NOMO-1 treated with dmso at 0.1 percent for 144 hours (cell line): ENCODE measurements at regions not wholly inside any gene's neighbourhood (a gene's known extent, or its start where the extent isn't known, plus 50 kb on each side); places are given as distances from the start of the nearest gene placed in this dataset.
"Not testable (repeated sequence)": the region's sequence is repeated elsewhere in the genome, so short reads cannot be mapped to it uniquely, and the experiment has no call there.

Experiments
- DNase-seq: peaks from one replicate; lab custom pipeline; 2025; ENCODE audit not compliant: unreplicated experiment; lab: John Stamatoyannopoulos, UW

DNA sequence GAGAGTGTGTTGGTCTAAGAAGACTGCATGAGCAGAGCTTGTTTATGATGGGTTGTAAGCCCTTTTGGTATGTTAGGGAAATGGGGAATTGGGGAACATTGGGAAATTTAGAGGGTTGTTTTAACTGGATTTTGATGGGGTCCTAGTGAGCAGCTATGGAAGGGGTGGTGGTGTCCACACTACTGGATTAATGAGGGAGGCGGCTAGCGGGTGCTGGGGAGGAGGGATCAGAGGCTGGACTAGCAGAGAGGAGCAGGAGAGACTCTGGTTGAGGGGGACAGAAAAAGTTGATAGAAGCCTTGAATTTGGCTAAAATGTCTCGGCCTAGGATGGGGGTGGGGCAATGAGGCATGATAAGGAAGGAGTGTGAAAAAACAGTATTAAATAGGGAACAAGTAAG is 1369.1 kb downstream of the UQCRFS1 start:
- DNase-seq, result no peak

DNA sequence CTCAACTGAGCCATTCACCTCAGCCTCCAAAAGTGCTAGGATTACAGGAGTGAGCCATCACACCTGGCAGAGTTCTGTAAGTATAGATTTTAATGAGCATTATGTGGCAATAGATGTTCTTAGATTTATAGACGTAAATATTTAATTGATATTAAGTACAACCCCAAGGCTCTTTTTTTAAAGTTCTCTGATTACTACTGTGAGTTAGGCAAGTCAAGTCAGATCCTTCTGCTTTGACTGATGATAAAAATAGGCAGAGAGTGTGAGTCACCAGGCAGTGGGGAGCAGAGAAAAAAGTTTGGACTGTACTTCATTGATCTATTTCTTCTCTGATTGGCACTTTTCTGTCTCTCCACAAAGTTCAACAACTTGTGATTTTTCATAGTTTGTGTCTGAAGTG is 1379.9 kb downstream of the UQCRFS1 start:
- DNase-seq, result peak; percentile 4

DNA sequence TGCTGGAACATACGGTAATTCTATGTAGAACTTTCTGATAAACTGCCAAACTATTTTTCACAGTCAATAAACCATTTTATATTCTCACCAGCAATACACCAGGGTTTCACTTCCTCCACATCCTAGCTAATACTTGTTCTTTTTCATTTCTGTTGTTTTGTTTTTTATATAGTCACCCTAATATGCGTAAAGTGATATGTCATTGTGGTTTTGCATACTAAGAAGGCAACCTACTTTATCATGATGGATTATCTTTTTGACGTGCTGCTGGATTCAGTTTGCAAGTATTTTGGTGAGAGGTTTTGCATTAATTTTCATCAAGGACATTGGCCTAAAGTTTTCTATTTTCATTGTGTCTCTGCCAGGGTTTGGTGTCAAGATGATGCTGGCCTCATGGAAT is 1384.1 kb downstream of the UQCRFS1 start:
- DNase-seq, result peak; percentile 1

DNA sequence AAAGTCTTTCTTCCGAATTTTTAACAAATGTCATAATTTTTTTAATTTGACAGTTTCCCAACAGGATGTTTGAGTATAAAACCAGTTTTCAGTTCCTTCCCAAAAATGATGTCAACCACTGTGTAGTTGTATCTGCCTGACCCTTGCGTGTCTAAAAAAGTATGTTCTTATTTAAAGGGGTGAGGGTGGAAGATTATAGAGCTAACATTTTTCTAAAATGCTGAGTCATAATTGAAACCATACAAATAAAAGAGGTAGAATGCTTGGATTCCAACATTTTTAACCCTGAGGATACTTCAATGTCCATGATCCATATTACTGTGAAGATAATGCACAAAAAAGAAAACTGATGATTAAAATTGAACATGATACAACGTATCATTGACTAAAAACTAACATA is 1388.8 kb downstream of the UQCRFS1 start:
- no peak for DNase-seq

DNA sequence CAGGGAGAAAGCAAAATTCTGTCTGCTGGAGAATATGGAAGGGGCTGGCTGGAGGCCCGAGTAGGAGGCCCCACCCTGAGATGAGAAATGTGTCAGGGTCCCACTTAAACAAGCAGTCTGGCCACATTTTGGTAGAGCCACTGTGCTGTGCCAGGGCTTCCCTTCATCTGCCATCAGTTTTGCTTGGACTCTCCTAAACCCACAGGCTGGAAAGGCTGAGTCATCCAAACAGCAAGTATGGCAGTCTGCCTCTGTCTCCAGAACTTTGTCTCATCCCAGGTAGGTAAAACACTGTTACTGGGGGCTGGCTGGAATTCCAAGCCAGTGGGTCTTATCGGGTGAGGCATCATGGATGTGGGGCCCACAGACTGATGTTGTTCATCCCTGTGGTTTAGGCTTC is 1390.6 kb downstream of the UQCRFS1 start:
- DNase-seq, result no peak

DNA sequence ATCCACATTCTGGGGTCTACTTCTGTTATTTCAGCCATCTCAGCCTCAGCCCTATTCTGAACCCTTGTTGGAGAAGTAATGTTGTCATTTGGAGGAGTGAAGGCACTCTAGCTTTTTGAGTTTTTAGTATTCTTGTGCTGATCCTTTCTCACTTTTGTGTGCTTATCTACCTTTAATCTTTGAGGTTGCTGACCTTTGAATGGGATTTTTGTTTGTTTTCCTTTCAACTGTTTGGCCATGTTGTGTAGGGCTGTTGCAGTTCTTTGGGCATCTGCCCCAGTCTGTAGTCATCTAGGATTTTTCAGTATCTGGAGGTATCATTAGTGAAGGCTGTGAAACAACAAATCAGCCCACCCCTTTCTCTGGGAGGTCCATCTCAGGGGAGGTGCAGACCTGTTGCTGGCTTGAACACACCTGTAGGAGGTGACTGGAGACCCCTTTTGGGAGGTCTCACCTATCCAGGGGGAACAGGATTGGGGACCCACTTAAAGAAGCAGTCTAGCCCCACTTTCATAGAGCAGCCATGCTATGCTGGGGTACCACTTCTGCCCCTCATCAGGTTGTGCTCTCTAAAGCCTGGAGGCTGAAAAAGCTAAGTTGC is 1391.4 kb downstream of the UQCRFS1 start:
- DNase-seq, result no peak

DNA sequence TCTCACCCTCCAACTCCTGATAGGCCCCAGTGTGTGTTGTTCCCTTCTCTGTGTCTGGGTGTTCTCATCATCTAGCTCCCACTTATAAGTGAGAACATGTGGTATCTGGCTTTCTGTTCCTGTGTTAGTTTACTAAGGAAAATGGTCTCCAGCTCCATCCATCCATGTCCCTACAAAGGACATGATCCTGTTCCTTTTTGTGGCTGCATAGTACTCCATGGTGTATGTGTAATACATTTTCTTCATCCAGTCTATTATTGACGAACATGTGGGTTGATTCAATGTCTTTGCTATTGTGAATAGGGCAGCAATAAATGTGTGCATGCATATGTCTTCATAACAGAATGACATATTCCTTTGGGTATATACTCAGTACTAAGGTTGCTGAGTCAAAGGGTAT is 1397.0 kb downstream of the UQCRFS1 start:
- no peak for DNase-seq

DNA sequence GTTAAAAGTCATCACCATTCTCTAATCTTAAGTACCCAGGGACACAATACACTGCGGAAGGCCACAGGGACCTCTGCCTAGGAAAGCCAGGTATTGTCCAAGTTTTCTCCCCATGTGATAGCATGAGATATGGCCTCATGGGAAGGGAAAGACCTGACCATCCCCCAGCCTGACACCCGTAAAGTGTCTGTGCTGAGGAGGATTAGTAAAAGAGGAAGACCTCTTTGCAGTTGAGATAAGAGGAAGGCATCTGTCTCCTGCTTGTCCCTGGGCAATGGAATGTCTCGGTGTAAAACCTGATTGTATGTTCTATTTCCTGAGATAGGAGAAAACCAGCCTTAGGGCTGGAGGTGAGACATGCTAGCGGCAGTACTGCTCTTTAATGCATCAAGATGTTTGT is 1398.1 kb downstream of the UQCRFS1 start:
- DNase-seq, result not testable (repeated sequence)

DNA sequence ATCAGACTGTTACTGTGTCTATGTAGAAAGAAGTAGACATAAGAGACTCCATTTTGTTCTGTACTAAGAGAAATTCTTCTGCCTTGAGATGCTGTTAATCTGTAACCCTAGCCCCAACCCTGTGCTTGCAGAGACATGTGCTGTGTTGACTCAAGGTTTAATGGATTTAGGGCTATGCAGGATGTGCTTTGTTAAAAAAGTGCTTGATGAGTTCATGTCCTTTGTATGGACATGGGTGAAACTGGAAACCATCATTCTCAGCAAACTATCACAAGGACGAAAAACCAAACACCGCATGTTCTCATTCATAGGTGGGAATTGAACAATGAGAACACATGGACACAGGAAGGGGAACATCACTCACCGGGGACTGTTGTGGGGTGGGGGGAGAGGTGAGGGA is 1398.7 kb downstream of the UQCRFS1 start:
- DNase-seq, result not testable (repeated sequence)

DNA sequence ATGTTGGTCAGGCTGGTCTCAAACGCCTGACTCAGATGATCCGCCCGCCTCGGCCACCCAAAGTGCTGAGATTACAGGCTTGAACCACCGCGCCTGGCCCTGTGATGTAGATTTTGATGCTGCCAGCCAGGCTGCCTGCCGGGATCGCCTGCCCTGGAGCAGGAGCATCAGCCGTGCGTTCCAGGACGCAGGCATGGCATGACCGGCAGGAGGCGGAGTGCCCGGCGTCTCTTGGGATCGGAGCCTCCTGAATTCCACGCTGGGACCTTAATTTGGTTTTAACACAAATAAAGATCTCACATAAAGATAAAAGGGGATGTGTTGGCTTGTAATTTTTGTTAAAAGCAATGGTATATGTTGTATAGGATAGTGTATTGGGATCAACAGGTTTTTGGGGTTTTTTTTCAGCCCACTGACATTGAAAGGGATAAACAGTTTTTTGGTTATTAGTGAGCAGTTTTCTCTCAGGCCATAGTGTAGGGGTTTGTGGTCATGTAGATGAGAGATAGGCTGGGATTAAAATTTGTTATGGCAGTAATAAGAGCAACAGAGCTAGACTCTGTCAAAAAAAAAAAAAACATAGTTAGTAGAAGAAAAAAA is 1406.4 kb downstream of the UQCRFS1 start:
- DNase-seq, result no peak

DNA sequence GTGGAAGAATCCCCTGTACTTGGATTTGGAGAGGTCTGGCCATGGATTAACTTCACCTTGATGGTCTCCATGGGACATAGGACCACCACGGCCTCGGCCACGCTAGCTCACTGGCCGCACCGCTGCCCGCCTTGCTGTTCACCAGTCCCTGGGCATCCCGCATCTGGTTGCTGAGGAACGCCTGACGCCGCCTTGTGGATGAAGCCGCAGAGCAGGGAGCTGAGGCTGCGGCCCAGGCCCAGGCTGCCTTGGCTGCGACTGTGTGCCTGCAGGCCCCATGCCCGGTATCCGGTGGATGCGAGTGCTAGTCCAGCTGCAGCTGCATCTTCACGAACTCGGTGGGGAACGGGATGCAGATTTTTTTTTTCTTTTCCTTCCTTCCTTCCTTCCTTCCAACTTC is 1407.1 kb downstream of the UQCRFS1 start:
- no peak for DNase-seq

DNA sequence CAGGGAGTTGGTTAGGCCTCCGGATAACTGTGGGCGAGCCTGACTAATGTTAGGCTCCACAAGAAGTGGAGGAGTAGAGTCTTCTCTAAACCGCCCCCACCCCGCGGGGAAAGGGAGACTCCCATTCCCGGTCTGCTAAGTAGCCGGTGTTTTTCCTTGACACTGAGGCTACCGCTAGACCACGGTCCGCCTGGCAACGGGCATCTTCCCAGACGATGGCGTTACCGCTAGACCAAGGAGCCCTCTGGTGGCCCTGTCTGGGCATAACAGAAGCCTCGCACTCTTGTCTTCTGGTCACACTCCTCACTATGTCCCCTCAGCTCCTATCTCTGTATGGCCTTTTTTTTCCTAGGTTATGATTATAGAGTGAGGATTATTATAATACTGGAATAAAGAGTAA is 1410.7 kb downstream of the UQCRFS1 start:
- DNase-seq, result not testable (repeated sequence)

DNA sequence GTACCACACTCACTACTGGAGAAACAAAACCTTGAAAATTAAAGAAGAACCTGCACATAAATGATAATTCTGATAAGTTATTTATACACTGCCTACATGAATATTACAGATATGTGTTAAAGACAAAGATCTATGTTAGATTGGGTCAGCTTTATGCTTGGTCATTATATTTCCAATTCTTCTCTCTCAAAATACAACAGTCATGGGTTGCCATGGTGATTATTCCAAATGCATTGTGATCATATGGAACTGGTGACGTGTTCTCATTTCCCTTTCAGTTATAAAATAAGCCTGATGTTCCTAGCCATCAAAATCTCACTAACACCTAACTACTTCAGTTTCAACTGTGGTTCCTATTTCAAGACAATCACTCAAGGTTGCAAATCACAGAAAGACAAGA is 1416.4 kb downstream of the UQCRFS1 start:
- no peak for DNase-seq

DNA sequence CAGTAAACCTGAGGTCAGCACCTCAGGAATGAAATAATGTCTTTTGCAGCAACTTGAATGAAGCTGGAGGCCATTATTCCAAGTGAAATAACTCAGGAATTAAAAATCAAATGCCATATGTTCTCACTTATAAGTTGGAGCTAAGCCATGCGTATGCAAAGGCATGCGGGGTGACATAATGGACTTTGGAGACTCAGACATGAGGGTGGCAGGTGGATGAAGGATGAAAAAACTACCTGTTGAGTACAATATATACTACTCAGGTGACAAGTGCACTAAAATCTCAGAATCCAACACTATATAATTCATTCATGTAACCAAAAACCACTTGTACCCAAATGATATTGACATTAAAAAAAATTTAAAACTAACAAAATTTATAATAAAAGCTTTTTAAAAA is 1416.9 kb downstream of the UQCRFS1 start:
- no peak for DNase-seq

DNA sequence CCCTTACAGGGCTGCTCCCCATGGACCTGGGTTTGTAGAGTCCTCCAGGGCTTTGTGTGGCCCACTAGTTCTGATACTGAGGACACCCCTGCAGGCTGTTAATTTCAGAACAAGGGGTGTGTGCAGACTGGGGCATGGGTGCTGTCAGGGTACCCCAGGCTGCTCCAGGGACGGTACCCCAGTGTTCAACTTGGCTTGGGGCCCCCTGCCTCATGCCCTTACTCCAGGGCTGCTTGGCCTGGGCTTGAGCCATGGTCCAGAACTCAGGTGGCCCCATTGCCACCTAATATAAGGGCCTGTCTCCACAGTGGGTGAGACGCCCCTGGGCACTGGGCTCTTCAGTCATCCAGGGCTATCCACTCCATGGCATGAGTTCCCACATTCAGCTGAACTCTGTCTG is 1417.6 kb downstream of the UQCRFS1 start:
- no peak for DNase-seq

DNA sequence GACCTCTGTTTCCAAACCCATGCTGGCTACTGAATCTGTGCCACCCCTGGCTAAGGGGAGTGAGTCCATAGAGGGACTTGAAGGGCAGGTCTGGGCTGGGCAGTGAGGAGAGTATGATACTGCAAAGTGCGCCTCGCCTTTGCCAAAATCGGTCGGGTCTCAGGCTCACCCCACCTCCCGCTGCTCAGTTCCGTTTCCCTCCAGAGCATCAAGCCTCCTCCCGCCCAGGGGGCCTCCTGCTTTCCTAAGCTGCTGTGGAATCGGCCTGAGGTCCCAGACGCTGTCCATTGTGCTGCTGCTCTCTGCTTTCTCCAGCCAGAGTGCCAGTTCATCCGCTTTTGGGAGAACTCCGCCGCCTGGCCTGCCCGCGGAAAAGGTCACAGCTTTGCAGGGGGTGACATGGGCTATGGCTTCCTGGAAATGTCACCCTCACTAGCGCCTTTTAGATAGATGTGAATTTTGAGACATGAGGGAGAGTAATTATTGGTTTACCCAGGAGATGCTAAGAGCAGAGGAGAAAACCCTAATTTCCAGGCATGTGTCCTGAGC is 1418.4 kb downstream of the UQCRFS1 start:
- DNase-seq, result peak; percentile 18

DNA sequence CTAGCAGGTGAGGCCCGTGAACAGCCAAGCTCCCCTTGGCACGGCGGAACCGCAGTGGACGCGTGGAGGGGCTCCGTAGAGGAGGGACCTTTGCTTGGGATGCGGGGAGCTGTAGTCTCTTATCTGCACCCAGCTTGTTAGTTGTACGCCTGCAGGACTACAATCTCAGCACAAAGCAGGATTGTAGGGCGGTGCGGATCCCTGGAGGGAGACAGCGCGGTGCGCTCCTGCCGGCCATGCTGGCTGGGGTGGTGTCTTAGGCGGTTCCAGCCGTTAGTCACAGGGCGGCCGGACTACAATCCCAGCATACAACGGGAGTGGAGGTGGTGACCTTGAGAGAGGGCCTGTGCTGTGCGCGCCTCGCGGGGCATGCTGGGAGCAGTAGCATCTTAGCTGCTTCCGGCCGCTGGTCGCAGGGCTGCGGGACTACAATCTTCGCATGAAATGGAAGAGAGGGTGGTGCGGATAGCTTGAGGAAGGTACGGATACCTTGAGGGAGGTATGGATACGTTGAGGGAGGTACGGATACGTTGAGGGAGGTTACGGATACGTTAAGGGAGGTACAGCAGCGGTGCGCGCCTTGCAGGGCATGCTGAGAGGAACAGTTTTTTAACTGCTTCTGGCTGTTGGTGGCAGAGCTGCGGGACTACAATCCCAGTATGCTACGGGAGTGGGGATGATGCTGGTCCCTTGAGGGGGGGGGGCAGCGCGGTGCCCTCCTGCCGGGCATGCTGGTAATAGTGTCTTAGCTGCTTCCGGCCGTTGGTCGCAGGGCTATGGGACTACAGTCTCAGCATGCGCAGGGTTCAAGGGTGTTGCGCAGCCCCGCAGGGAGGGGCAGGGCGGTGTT is 1419.1 kb downstream of the UQCRFS1 start:
- peak; percentile 95 for DNase-seq

DNA sequence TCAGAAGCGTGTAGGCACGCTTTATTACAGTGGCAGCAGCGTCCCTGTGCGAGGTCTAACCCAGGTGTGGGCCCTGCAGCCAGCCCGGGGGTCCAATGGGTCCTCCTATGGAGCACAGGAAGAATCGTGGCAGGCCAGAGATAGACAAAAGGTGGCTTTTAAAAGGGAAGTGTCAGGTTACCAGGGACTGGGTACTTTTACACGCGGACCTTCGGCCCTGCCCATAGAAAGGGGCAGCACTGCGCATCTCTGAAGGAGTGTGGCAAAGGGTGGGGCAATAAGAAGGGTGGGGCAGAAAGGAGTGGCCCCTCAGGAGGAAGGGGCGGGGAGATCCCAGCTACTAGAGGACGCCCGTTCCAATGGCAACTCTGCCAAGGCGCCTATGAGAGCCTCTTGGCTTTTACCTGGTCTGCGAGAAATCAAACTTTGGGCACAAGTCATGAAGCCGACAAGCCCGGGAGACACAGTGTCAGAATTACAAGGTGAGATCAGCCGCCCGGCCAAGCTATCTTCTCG is 1419.8 kb downstream of the UQCRFS1 start:
- DNase-seq, result peak; percentile 93

DNA sequence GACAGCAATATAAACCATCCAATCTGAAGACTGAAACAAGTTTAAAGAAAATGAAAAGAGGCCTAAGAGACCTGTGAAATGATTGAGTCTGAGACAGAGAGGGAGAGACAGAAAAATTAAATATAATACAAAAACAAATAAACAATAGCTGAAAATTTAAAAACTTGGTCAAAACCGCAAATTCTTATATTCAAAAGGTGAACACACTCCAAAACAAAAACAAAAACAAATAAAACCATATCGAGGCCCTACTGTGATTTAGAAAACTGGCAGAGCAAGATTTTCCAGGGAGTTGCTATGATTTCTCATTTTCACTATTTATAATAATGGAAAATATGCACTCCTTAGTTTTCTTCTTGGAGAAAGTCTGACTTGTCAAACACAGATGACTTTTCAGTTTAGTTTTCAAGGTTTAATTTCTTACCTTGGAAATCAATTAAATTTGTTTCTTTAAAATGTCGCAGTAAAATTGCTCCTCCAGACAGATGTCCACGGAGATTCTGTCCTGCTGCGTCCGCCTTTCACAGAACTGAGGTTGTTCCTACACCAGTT is 1420.3 kb downstream of the UQCRFS1 start:
- no peak for DNase-seq

DNA sequence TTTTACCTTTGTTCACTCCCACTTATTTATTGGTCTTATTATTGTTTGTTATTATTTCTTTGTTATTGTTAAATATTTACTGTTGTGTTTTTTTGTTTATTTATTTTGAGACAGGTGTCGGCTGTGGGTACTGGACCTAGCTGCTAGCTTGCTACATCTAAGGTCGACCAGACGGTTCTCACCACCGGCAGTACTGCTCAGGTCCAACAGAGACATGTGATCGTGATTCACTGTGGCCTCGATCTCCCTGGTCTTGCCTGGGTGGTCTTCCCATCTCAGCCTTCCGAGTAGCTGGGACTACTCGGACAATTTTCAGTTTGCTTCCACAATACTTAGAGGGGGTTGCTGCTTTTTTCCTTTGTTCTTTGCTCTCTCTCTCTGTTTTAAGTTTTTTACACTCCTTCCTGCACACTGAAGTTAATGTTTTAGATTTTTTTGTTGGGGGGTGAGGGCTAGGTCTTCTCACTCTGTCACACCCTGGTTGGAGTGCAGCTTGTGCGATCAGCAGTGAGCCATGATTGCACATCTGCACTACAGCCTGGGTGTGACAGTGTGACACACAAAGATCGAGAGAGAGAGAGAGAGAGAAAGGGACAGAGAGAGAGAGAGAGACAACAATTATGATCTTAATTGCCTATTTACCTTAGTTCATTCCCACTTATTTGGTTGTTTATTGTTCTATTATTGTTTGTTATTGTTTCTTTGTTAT is 1432.4 kb downstream of the UQCRFS1 start:
- DNase-seq, result peak; percentile 4

DNA sequence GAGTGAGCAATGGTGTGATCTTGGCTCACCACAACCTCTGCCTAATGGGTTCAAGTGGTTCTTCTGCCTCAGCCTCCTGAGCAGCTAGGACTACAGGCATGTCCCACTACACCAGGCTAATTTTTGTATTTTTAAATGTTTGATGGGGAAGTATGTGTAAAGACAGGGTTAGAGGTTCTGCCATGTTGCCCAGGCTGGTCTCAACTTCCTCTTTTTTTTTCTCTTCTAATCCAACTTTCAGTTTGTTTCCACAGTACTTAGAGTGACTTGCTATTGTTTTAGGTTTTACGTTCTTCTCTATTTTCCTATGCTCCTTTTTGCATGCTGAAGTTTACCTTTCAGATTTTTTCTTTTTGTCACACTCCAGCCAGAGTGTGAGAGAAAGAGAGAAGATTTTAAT is 1433.0 kb downstream of the UQCRFS1 start:
- peak; percentile 73 for DNase-seq
